Large intestine (tissue), 3 donors: ENCODE measurements at regions not wholly inside any gene's neighbourhood (a gene's known extent, or its start where the extent isn't known, plus 50 kb on each side); places are given as distances from the start of the nearest gene placed in this dataset.
"Not testable (repeated sequence)": the region's sequence is repeated elsewhere in the genome, so short reads cannot be mapped to it uniquely, and the experiment has no call there.

ENCODE experiments used
- DNase-seq, 2 donors: peaks; one replicate each; pipeline versions ENCODE4 v3.0.0 to v3.0.0-alpha.2; 2013
- H3K27ac ChIP-seq: one replicate; pipeline ENCODE4 v1.5.1; 2013; ENCODE audit warnings: low read length
- H3K27me3 ChIP-seq: 2 replicates; pipeline ENCODE4 v1.6.1; 2013; ENCODE audit warnings: low read length; ENCODE audit not compliant: control insufficient read depth, insufficient read depth
- H3K36me3 ChIP-seq: 2 replicates; pipeline ENCODE4 v1.6.1; 2013; ENCODE audit warnings: low read length; ENCODE audit not compliant: control insufficient read depth, insufficient read depth
- H3K4me1 ChIP-seq: one replicate; pipeline ENCODE4 v1.6.1; 2013; ENCODE audit warnings: low read length; ENCODE audit not compliant: control insufficient read depth, insufficient read depth
- H3K4me3 ChIP-seq: one replicate; pipeline ENCODE4 v1.5.1; 2013; ENCODE audit warnings: low read length
- H3K9me3 ChIP-seq: one replicate; pipeline ENCODE4 v1.6.1; 2013; ENCODE audit warnings: mild to moderate bottlenecking, low read depth, low read length, moderate library complexity; ENCODE audit not compliant: control insufficient read depth
- WGBS: methylation state at CpG from one replicate; pipeline ENCODE4 v1.1.5; 2013; ENCODE audit warnings: low lambda C conversion rate; ENCODE audit not compliant: insufficient coverage; 5-methylcytosine and 5-hydroxymethylcytosine counted together

DNA sequence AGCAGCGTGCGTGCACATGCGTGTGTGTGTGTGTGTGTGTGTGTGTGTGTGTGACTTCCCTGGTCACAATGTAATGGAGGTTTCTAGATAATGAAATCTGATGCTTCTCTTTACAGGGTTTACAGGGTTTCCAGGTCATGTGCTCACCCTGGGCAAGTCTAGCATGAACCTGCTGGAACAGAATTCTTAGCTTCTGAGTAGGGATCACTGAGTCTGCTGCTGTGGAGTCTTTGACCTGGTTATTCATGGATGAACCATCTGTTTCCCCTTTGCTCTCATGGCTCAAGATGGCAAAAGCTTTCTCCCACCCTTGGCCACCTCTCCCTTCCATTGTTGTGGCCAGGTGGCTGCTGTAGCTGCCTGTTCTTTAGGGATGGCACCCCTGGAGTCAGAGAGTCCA is 111.6 kb upstream of the SHB start:
- Histone ChIP-seq H3K27me3 (no peaks in the 10 kb centered on the region), H3K9me3 (no peaks in the 10 kb centered on the region), H3K4me3 (no peak overlapping the region), H3K4me1 (no peaks in the 10 kb centered on the region), H3K36me3 (no peaks in the 10 kb centered on the region), H3K27ac (no peak overlapping the region)
- WGBS: 80% methylated on average over 2 of the region's 3 CpGs
- DNase-seq: no peak

DNA sequence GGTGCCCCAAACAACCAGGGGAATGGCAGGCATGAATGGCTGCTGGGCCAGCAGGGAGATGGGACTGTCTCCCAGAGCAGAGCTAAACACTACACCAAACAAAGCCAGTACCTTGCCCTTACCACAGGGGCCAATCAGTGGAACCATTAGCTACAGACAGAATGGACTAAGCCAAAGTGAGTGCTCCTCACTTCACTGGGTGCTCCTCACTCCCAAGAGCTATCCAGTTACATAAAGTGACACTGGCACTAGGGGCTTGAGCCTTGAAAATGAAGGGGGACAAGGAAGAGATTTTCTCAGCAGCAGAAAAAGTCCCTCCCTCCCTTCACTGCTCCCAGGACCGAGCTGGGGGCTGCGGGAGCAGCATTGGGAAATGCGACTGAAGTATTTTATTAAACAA is 110.9 kb upstream of the SHB start:
- no peak overlapping the region for H3K4me3 ChIP-seq
- WGBS: no CpG with 5 or more reads among the region's 3 CpGs
- no peak overlapping the region for H3K27ac ChIP-seq
- no peaks in the 10 kb centered on the region for H3K9me3 ChIP-seq
- no peaks in the 10 kb centered on the region for H3K27me3 ChIP-seq
- H3K4me1 ChIP-seq: no peaks in the 10 kb centered on the region
- no peak for DNase-seq
- H3K36me3 ChIP-seq: no peaks in the 10 kb centered on the region

DNA sequence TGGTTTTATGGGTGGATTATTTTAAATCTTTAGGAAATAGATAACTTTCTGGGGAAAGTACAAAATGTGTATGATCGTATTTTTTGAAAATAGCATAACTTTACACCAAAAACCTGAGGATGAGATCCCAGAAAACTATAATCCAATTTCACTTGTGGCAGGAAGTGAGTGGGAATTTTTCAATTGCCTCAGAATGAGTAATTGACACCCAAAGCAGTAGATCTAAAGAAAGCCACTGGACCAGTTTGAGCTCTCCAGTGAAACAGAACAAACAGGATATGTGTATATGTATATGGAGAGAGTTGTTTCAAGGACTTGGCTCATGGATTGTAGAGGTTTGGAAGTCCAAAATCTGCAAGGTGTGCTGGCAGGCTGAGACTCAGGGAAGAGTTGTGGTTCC is 109.2 kb upstream of the SHB start:
- no peaks in the 10 kb centered on the region for H3K4me1 ChIP-seq
- H3K27me3 ChIP-seq: no peaks in the 10 kb centered on the region
- no peaks in the 10 kb centered on the region for H3K9me3 ChIP-seq
- no peaks in the 10 kb centered on the region for H3K36me3 ChIP-seq
- DNase-seq: no peak
- H3K27ac ChIP-seq: no peak overlapping the region
- H3K4me3 ChIP-seq: no peak overlapping the region
- 100% methylated on average over 1 of the region's 1 CpG for WGBS

DNA sequence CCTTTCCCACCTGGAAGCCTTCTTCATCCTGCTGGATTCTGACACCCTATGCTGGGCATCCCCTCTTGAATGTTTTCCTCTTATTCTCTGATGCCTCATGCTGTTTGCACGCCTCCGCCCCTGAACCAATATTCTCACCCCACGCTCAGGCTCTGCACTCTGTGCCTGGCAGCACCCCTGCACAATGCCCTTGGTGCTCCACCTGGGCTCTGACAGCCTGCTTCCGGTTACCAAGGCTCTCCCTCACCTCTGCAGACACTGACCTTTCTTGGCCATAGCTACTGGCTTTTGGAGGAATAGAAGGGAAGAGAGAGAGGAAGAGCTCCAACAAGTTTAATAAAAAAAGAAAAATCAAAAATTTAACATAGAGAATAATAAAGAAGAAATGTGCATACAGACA is 108.7 kb upstream of the SHB start:
- Histone ChIP-seq H3K4me1 (no peaks in the 10 kb centered on the region), H3K27ac (no peak overlapping the region), H3K27me3 (no peaks in the 10 kb centered on the region), H3K9me3 (no peaks in the 10 kb centered on the region), H3K36me3 (no peaks in the 10 kb centered on the region), H3K4me3 (no peak overlapping the region)
- WGBS: no CpG with 5 or more reads among the region's 4 CpGs
- DNase-seq: no peak

DNA sequence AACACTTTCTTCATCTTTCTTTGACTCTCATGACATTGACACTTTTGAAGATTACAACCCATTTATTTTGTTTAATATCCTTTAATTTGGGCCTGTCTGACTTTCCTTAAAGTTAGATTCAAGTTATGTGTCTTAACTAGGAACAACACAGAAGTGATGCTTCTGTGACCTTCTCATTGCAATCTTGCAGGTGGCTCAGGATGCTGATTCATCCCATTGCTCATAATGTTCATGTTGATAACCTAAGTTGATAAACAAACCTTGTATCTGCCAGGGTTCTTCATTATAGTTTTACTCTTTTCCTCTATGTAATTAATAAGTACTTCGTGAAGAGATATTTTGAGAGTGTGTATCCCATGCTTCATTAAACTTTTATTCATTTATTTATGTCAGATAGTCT is 107.2 kb upstream of the SHB start:
- no peaks in the 10 kb centered on the region for H3K9me3 ChIP-seq
- no peaks in the 10 kb centered on the region for H3K4me1 ChIP-seq
- H3K4me3 ChIP-seq: no peak overlapping the region
- no peak for DNase-seq
- H3K36me3 ChIP-seq: no peaks in the 10 kb centered on the region
- WGBS: no CpG with 5 or more reads among the region's 1 CpG
- no peaks in the 10 kb centered on the region for H3K27me3 ChIP-seq
- no peak overlapping the region for H3K27ac ChIP-seq

DNA sequence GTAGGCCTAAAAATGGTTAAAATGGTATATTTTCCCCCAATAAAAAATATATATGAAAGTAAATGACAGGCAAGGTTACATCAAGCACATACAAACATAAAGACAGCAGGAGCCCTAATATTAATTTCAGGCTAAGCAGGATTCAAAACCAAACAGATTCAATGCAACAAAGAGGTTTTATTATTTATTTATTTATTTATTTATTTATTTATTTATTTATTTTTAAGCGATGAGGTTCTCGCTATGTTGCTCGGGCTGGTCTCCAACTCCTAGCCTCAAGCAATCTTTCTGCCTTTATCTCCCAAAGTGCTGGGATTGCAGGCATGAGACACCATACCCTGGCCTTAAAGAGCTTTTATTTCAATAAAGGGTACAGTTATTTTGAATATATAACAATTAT is 106.4 kb upstream of the SHB start:
- Histone ChIP-seq H3K4me1 (no peaks in the 10 kb centered on the region), H3K9me3 (peaks cover 6% of the 10 kb centered on the region), H3K27ac (no peak overlapping the region), H3K36me3 (no peaks in the 10 kb centered on the region), H3K4me3 (no peak overlapping the region), H3K27me3 (no peaks in the 10 kb centered on the region)
- DNase-seq: no peak
- 100% methylated on average over 3 of the region's 3 CpGs for WGBS

DNA sequence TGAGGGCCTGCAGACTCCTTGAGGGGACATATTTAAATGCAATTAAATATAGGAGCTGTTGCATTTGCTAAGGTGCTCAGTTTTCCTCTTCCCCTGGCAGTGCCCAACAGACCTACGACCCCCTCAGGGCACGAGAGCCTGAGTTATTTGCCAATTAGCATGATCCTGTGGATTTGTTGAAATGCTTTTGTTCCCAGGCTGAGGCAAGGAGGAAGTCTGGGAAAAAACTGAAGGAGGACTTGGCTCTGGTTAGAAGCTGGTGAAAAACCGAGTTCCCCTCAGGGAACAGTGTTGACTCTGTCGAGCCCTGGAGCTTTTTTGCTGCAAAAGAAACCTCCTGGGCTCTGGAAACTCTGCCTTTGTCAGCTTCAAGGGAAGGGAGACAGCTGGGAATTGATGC is 103.6 kb upstream of the SHB start:
- no peaks in the 10 kb centered on the region for H3K4me1 ChIP-seq
- no CpG with 5 or more reads among the region's 4 CpGs for WGBS
- H3K27me3 ChIP-seq: no peaks in the 10 kb centered on the region
- H3K36me3 ChIP-seq: no peaks in the 10 kb centered on the region
- H3K4me3 ChIP-seq: no peak overlapping the region
- H3K27ac ChIP-seq: no peak overlapping the region
- peaks cover 11% of the 10 kb centered on the region for H3K9me3 ChIP-seq
- no peak for DNase-seq

DNA sequence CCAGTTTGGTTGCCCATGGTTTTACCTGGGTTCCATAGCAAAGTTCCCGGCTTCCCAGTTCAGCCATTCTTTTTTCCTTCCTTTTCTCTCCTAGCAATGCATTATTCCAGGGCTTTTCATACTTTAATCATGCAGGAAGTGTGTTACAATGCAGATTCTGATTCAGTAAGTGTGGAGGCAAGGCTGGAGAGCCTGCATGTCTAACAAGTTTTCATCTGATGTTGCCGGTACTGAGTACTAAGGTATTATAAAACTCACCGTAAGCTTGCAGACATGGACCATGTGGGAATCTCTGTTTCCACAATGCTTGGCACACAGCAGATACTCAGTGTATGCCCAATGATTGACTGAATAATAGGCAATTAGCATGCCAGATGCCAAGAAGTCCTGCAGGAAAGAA is 102.9 kb upstream of the SHB start:
- Histone ChIP-seq H3K36me3 (no peaks in the 10 kb centered on the region), H3K9me3 (peaks cover 11% of the 10 kb centered on the region), H3K27me3 (no peaks in the 10 kb centered on the region), H3K4me1 (no peaks in the 10 kb centered on the region), H3K4me3 (no peak overlapping the region), H3K27ac (no peak overlapping the region)
- WGBS: no CpG with 5 or more reads among the region's 3 CpGs
- DNase-seq: no peak

DNA sequence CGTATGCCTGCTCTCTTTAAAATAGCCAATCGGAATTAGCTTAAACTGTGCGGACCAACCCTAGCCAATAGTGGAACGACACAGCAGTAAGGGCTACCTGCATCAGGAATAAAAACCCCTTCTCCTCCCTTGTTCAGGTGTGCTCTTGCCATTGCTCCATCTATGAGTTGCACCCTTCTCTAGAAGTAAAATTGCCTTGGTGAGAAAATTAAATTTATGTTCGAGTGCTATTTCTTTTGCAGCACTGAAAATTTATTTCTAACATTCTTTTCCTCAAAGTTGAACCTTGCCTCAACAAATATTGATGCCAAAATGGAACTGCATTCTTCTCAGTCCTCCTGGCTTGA is 102.5 kb upstream of the SHB start:
- no peak overlapping the region for H3K27ac ChIP-seq
- no peaks in the 10 kb centered on the region for H3K36me3 ChIP-seq
- WGBS: 100% methylated on average over 1 of the region's 5 CpGs
- H3K4me3 ChIP-seq: no peak overlapping the region
- H3K27me3 ChIP-seq: no peaks in the 10 kb centered on the region
- peaks cover 11% of the 10 kb centered on the region for H3K9me3 ChIP-seq
- H3K4me1 ChIP-seq: no peaks in the 10 kb centered on the region
- DNase-seq: no peak

DNA sequence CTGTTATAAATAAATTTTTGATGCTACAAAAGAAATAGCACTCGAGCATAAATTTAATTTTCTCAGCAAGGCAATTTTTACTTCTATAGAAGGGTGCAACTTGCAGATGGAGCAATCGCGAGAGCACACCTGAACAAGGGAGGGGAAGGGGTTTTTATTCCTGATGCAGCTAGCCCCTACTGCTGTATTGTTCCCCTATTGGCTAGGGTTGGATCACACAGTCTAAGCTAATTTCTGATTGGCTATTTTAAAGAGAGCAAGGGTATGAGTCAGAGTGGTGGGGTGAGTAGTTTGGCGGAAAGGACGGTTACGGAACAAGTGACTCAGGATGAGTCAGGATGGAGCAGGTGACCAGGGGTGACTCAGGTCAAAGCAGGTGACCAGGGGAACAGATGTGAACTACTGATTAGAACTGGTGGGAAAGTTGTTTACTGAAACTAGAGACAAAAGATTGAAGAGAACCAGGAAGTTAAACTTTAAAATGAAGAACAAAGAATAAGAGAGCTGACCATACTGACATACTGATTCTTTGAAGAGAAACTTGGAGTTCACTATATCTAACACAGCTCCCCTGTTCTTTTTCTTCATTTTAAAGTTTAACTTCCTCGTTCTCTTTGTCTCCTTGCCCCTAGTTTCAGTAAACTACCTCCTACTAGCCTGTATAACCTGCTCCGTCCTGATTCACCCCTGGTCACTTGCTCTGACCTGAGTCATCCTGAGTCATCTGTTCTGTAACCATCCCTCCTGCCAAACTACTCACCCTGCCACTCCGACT is 101.9 kb upstream of the SHB start:
- H3K36me3 ChIP-seq, H3K4me1 ChIP-seq, H3K4me3 ChIP-seq, DNase-seq, H3K27ac ChIP-seq, H3K27me3 ChIP-seq: not testable (repeated sequence)
- H3K9me3 ChIP-seq: peaks cover 11% of the 10 kb centered on the region
- WGBS: 86% methylated on average over 5 of the region's 9 CpGs

DNA sequence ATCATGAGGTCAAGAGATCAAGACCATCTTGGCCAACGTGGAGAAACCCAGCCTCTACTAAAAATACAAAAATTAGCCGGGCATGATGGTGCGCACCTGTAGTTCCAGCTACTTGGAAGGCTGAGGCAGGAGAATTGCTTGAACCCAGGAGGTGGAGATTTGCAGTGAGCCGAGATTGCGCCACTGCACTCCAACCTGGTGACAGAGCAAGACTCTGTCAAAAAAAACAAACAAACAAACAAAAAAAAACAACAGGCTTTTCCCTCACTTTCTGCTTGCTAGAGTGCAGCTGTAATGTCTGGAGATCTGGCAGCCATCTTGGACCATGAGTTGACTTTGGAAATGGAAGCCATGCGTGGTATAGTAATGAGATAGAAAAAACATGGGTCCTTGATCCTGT is 101.1 kb upstream of the SHB start:
- not testable (repeated sequence) for H3K4me3 ChIP-seq, H3K27me3 ChIP-seq, DNase-seq, H3K36me3 ChIP-seq, H3K4me1 ChIP-seq, H3K27ac ChIP-seq
- H3K9me3 ChIP-seq: peaks cover 11% of the 10 kb centered on the region
- WGBS: no CpG with 5 or more reads among the region's 6 CpGs
